GM19438 (cell line): ENCODE measurements at regions not wholly inside any gene's neighbourhood (a gene's known extent, or its start where the extent isn't known, plus 50 kb on each side); places are given as distances from the start of the nearest gene placed in this dataset.
"Not testable (repeated sequence)": the region's sequence is repeated elsewhere in the genome, so short reads cannot be mapped to it uniquely, and the experiment has no call there.

Source experiments
- ATAC-seq: cut with Tn5 transposase; IDR thresholded peaks from one replicate; pipeline ENCODE4 v1.9.1; 2021; ENCODE audit warnings: low read depth; ENCODE audit not compliant: unreplicated experiment

DNA sequence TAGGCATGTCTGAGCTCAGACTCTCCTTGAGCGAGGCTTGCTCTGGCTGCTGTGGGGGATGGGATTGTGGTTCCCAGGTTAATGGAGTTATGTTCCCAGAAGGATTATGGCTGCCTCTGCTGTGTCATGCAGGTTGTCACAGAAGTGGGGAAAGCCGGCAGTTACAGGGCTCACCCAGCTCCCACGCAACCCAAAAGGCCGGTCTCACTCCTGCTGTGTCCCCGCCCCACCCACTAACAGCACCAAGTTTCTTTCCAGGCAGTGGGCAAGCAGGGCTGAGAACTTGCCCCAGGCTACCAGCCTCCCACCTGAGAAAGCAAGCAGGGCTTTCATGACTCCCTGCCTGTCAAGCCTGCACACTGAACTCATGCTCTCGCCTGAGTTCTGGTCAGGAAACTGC, 750.5 kb downstream of the FRK start:
- ATAC-seq = no peak

DNA sequence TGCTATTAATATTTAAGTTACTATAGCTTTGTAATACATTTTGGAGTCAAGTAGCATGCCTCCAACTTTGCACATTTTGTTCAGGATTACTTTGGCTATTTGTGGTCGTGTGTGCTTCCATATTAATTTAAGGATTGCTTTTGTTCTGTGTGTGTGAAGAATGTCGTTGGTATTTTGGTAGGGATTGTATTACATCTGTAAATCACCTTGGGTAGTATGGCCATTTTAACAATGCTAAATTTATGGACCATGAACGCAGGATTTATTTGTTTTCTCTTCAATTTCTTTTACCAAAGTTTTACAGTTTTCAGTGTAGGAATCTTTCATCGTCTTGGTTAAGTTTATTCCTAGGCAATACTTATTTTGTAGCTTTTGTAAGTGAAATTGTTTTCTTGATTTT, 758.0 kb downstream of the FRK start:
- ATAC-seq = no peak

- no peak for ATAC-seq
Observed at GRCh38 chr6:115287467-115287866, 773.2 kb downstream of the FRK start.

DNA sequence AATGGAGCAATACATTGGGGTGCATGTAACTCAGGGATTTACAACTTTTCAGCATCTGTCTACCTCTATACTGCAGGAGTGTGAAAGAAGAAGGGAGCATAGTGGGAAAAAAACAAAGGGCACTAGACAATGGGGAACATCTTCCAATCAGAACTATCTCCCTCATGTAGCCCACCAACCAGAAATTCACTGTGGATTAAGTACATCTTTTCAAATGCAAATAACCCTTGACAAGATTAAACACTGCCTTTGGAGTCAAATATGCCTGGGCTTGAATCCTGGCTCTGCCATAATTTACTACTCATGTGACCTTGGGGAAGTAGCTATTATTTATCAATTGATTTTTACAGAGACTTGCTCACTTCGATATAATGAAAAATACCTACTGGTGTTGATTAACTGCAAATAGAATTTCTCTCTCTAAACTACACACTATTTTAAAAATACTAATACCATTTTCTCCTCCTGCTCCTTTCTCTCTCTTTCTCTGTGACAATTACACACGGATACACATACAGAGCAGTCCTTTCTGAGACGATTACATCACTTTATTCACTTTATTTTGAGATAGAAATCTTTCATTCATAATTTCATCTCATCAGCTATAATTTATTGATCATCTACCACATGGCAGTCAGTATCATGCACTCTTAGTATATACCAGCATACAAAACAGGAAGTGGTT, 783.7 kb downstream of the FRK start:
- ATAC-seq = no peak

- ATAC-seq = no peak
Observed at GRCh38 chr6:115272311-115272710, 788.4 kb downstream of the FRK start.

- no peak for ATAC-seq
Observed at GRCh38 chr6:115271434-115271833, 789.3 kb downstream of the FRK start.

DNA sequence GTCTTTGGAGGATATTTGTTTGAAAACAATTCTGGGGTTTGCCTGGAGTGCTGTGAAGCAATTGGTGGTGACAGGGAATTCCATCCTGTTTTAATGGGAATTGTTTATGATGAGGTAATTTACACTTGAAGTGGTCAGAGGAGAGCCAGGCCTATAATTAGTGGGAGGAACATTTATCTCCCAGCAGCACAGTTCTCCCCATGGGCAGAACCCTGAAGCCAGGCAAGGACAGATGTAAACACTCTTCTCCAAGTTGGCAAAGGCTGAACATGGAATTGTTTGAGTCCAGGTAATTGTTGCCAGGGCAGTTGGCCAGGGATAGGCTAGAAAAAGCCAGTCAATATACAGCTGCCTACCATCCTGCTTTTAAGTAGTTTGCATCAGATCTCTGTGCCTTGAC, 789.7 kb downstream of the FRK start:
- ATAC-seq = no peak

- no peak for ATAC-seq
Observed at GRCh38 chr6:115241373-115241772, 819.3 kb downstream of the FRK start.

- ATAC-seq = no peak
Observed at GRCh38 chr6:115221198-115221597, 839.5 kb downstream of the FRK start.

GRCh38 chr6:115220551-115221159, 840.0 kb downstream of the FRK start:
- no peak for ATAC-seq

GRCh38 chr6:115219645-115220044, 841.0 kb downstream of the FRK start:
- ATAC-seq = no peak

GRCh38 chr6:115216835-115217234, 843.9 kb downstream of the FRK start:
- ATAC-seq = no peak

- no peak for ATAC-seq
Observed at GRCh38 chr6:115214283-115214682, 846.4 kb downstream of the FRK start.

DNA sequence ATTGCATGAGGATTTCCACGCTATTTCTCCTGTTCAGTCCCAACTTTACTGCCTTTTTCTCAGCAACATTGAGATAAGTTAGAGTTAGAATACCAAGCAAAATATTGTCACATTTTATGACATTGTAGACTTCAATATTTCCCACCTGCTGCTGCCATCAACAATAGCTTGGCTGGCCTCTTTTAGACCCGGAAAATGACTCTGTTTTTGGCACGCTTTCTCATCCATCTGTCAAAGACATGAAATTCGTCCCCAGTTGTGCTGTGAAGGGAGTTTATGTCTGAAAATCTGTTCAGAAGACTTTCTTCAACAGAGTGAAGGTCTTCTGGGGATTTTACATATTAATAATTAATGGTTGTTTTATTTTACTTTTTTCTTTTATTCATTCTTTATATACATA, 857.3 kb downstream of the FRK start:
- ATAC-seq = no peak

GRCh38 chr6:115194981-115195638, 852.3 kb upstream of the HS3ST5 start:
- no peak for ATAC-seq

DNA sequence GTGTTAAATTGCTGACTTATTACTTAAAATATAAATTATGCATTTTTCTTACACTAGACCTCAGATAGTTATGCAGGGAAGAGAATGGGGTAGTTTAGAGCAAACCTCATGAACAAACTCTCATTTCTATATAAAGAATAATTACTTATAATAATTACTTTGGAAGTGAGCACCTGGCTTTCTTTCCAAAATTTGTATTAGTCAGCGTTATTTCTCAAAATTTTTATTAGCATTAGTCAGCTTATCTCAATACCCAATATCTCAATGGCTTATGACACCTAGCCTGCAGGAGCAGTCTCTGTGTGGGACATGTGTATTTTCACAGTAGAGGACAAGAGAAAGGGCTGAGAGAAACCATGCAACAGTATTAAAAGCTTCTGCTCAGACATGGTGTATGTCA, 849.2 kb upstream of the HS3ST5 start:
- ATAC-seq = no peak

DNA sequence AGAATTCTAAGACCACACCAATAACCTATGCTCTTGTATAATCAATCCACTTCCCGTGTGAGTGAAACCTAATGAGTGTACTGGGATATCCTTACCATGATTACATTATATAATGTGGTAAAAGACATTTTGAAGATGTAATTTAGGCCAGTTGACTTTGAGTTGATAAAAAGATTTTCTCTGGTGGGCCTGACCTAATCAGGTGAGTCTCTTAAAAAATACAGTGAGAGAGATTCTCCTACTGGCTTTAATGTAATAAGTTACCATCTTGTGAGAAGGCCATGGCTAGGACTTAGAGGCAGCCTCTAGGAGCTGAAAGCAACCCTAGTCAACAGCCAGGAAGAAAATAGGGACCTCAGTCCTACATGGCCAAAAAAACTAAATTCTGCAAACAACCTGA, 847.7 kb upstream of the HS3ST5 start:
- no peak for ATAC-seq

- not testable (repeated sequence) for ATAC-seq
Observed at GRCh38 chr6:115175456-115175855, 832.6 kb upstream of the HS3ST5 start.

- not testable (repeated sequence) for ATAC-seq
Observed at GRCh38 chr6:115165912-115166311, 823.1 kb upstream of the HS3ST5 start.

- ATAC-seq = no peak
Observed at GRCh38 chr6:115159733-115160132, 816.9 kb upstream of the HS3ST5 start.

DNA sequence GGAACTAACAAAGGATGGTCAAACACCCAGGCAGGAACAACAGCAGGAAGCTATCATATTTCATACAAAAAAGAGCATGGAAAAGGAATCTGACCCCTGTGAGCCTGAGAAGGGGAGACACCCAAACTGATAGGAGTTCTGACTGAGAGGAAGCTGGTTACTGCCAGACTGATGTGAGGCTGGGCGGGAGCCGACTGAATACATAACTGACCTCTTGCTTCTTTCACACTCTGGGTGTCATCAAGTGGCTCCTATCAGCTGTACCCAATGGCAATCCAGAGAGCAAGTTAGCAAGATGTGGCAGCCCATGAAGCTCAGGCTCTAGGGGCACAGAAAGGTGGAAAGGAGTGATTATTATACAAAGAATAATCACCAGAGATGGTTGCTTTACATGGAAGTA, 795.1 kb upstream of the HS3ST5 start:
- no peak for ATAC-seq

- no peak for ATAC-seq
Observed at GRCh38 chr6:115133790-115134189, 791.0 kb upstream of the HS3ST5 start.
